ENCODE measurements at regions not wholly inside any gene's neighbourhood (a gene's known extent, or its start where the extent isn't known, plus 50 kb on each side); places are given as distances from the start of the nearest gene placed in this dataset.

GRCh38 chr6:119626884-119627619, 277.5 kb upstream of the MAN1A1 start (continued):
- TF ChIP-seq, protein P1, sequence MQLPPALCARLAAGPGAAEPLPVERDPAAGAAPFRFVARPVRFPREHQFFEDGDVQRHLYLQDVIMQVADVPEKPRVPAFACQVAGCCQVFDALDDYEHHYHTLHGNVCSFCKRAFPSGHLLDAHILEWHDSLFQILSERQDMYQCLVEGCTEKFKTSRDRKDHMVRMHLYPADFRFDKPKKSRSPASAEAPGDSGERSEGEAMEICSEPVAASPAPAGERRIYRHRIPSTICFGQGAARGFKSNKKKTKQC (CRISPR knock-in tag; IDR thresholded peaks at IDR 0.05): no peak
- TF ChIP-seq HDGF (IDR thresholded peaks at IDR 0.05): no peak
- TF ChIP-seq, protein P2, sequence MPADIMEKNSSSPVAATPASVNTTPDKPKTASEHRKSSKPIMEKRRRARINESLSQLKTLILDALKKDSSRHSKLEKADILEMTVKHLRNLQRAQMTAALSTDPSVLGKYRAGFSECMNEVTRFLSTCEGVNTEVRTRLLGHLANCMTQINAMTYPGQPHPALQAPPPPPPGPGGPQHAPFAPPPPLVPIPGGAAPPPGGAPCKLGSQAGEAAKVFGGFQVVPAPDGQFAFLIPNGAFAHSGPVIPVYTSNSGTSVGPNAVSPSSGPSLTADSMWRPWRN (IDR thresholded peaks at IDR 0.05; ENCODE audit: low read depth): no peak
- TF ChIP-seq, protein P3, sequence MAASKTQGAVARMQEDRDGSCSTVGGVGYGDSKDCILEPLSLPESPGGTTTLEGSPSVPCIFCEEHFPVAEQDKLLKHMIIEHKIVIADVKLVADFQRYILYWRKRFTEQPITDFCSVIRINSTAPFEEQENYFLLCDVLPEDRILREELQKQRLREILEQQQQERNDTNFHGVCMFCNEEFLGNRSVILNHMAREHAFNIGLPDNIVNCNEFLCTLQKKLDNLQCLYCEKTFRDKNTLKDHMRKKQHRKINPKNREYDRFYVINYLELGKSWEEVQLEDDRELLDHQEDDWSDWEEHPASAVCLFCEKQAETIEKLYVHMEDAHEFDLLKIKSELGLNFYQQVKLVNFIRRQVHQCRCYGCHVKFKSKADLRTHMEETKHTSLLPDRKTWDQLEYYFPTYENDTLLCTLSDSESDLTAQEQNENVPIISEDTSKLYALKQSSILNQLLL (CRISPR knock-in tag; IDR thresholded peaks at IDR 0.05; ENCODE audit: borderline replicate concordance): no peak
- no peak for TF ChIP-seq KLF13 (tag; IDR thresholded peaks at IDR 0.05; ENCODE audit: borderline replicate concordance, low read depth)

DNA sequence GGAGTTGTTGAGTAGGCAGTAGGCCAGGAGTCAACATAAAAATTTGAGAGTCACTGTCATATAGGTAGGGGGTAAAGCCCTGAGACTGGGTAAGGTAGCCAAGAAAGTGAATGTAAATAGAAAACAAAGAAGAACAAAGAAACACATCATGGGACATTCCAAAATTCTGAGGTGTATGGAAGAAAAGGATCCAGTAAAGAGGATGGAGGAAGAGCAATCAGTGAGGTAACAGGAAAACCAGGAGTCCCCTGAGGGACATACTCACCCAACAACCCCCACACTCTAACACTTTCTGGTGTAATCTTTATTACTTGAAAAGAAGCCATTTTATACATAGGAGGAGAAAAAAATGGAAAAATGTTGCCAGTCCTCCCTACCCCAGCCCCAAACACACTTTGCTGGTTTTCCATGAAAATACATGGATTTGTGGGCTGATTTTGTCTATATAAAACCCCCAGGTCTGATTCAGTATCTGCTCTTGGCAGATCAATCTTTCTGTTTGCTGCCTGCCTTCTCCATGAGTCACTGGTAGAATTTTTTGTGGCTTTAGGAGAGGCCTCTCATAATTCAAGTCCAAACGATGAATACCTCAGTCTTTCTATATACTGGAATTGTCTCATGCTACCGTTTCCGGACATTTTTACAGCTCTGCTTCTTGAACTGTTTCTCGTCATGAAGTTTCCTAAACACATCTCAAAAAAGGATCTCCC, 271.4 kb upstream of the MAN1A1 start:
- Histone ChIP-seq H3K4me2 (ENCODE audit: insufficient read depth, low read length) (no peak overlapping the region), H3K27ac (ENCODE audit: extremely low read depth, low read depth, low read length) (peak overlapping the region; percentile 12; the same call in 1 of the 3 replicates), H2AFZ (ENCODE audit: low read depth, low read length) (peak overlapping the region; percentile 72), H3K4me1 (replicated peaks in 1 of 2; ENCODE audit: control insufficient read depth in 2 of 2, insufficient read depth in 2 of 2, low read length in 2 of 2) (peaks cover 0 to 9% of the 10 kb centered on the region in 2 experiments; a peak in 1 of 5 replicates), H4K20me1 (replicated peaks; ENCODE audit: control insufficient read depth, insufficient read depth, low read length) (no peaks in the 10 kb centered on the region), H3K4me3 (no peak overlapping the region), H3K27me3 (ENCODE audit: control insufficient read depth in 2 of 2, insufficient read depth in 2 of 2, low read length in 2 of 2) (no peaks in the 10 kb centered on the region), H3K9ac (ENCODE audit: insufficient read depth in 1 of 2, low read depth in 2 of 2, low read length in 2 of 2) (no peak overlapping the region), H3K36me3 (ENCODE audit: control insufficient read depth, insufficient read depth, low read length) (no peaks in the 10 kb centered on the region), H3K9me3 (replicated peaks; ENCODE audit: control insufficient read depth, insufficient read depth, low read depth, low read length) (peaks cover 2% of the 10 kb centered on the region; the same call in 1 of the 2 replicates), H3K9me1 (ENCODE audit: control insufficient read depth, insufficient read depth, low read length) (no peaks in the 10 kb centered on the region), H3K79me2 (ENCODE audit: control insufficient read depth, insufficient read depth, low read length) (no peaks in the 10 kb centered on the region)
- ATAC-seq (peak; percentile 70), FAIRE-seq (no peak), DNase-seq (ENCODE audit: extremely low read depth in 1 of 4, low spot score in 3 of 4) (peak in 1 of 4 experiments; percentile 25)
- POLR2A ChIA-PET: no interaction called here
- WGBS (ENCODE audit: insufficient coverage, low coverage, missing lambda C conversion rate): 38% methylated on average over 4 of the region's 4 CpGs
- TF ChIP-seq KLF1 (tag; IDR thresholded peaks at IDR 0.05): no peak
- 0 out of 2 replicates have a peak, but pooled peaks have one; percentile 13 for TF ChIP-seq ARID1B (IDR thresholded peaks at IDR 0.05)
- peak; percentile 48; the same call in 1 of the 2 replicates for TF ChIP-seq JUND (IDR thresholded peaks at IDR 0.05; ENCODE audit: borderline replicate concordance, low read depth, low read length)
- peak; percentile 28; the same call in 1 of the 3 replicates for TF ChIP-seq JUND (tag; IDR thresholded peaks at IDR 0.05; ENCODE audit: borderline replicate concordance, low read depth, low read length)
- 0 out of 2 replicates have a peak, but pooled peaks have one; percentile 40 for TF ChIP-seq JUN (IDR thresholded peaks at IDR 0.05; ENCODE audit: borderline replicate concordance, low read depth, low read length)
- TF ChIP-seq JUN (CRISPR knock-in tag; IDR thresholded peaks at IDR 0.05; ENCODE audit: borderline replicate concordance): no peak
- no peak for TF ChIP-seq ZNF586 (CRISPR knock-in tag; conservative IDR thresholded peaks at IDR 0.05)
- peak; percentile 74 for TF ChIP-seq FOSL1 (tag; conservative IDR thresholded peaks at IDR 0.05)
- TF ChIP-seq ATF3 (IDR thresholded peaks at IDR 0.05): 0 out of 2 replicates have a peak, but pooled peaks have one; percentile 34
- no peak for TF ChIP-seq ATF3 (CRISPR knock-in tag; conservative IDR thresholded peaks at IDR 0.05)
- no peak for TF ChIP-seq ATF7 (IDR thresholded peaks at IDR 0.05)
- in situ Hi-C loops (cut with MboI) (no loop called here), intact Hi-C loops (cut with micrococcal nuclease) (no loop called here)
- CTCF ChIA-PET (ENCODE audit: low intra/inter-chr PET ratio): no interaction called here
- no TSS peak for BruUV-seq (replicated peaks)
